IMR-90 (cell line): ENCODE measurements at regions not wholly inside any gene's neighbourhood (a gene's known extent, or its start where the extent isn't known, plus 50 kb on each side); places are given as distances from the start of the nearest gene placed in this dataset.

Experiments
- POLR2A ChIP-seq: IDR thresholded peaks from 2 replicates; pipeline ENCODE4 v1.6.1; 2012; ENCODE audit warnings: mild to moderate bottlenecking, low read depth, low read length
- RCOR1 ChIP-seq: IDR thresholded peaks from 2 replicates; pipeline ENCODE4 v1.6.1; 2012; ENCODE audit warnings: mild to moderate bottlenecking, low read length, improper control_type of control experiment; ENCODE audit not compliant: insufficient replicate concordance
- SMC3 ChIP-seq: fragments of 150-350 bp; IDR thresholded peaks from 2 replicates; pipeline ENCODE4 v1.6.1; 2016; ENCODE audit warnings: low read depth, mild to moderate bottlenecking, antibody characterized with exemption, low read length, moderate library complexity
- TF ChIP-seq, protein P1 (sequence below): conservative IDR thresholded peaks from 2 replicates; pipeline ENCODE4 v1.5.1; 2012; ENCODE audit warnings: mild to moderate bottlenecking, low read depth, low read length, improper control_type of control experiment
- TF ChIP-seq, protein P2 (sequence below): fragments of 150-350 bp; IDR thresholded peaks from 2 replicates; pipeline ENCODE4 v1.6.1; 2017; ENCODE audit warnings: mild to moderate bottlenecking, antibody characterized with exemption, low read length, low read depth

DNA sequence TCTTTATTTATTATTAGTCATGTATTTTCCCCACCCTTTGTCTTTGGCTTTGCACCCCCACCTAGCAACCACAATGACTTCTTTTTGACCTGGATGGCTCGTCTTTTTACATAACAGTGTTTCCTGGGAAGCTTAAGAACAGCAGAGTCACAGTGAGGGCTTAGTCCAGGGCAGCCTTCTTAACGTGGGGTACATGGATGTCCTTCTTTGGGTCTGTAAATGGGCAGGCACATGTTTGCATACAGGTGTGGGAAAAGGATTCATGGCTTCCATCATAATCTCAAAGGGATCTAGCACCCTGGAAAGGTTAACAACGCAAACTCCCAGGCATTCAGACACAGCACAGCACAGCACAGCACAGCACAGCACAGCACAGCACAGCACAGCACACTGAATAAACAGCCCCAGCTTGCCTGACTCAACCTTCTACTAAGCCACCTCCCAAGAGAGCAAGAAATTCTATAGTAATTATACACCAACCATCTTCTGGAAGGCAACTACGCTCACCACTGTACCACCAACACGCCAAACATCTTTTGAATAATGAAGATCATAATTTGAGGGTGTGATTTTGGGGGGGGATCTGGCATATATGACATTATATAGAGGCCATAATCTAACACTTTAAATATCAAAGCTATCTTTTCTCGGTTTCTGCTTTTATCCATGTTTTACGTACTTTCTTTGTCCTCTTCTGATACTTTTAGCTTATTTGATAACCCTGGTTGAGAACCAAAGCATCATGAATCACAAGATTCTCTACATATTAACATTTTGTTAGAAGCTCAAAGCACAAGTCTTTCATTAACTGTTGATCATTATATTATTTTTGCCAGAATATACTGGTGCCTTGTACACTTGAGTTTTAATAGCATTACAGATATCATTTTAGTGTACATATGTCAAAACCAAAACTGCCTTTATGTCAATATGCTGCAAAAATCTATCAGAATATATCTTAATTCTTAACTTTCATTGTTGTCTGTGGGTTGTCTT is 177.2 kb upstream of the KLF14 start:
- TF ChIP-seq POLR2A = peak; percentile 16; the same call in 1 of the 2 replicates
- no peak for TF ChIP-seq SMC3
- TF ChIP-seq, protein P1, sequence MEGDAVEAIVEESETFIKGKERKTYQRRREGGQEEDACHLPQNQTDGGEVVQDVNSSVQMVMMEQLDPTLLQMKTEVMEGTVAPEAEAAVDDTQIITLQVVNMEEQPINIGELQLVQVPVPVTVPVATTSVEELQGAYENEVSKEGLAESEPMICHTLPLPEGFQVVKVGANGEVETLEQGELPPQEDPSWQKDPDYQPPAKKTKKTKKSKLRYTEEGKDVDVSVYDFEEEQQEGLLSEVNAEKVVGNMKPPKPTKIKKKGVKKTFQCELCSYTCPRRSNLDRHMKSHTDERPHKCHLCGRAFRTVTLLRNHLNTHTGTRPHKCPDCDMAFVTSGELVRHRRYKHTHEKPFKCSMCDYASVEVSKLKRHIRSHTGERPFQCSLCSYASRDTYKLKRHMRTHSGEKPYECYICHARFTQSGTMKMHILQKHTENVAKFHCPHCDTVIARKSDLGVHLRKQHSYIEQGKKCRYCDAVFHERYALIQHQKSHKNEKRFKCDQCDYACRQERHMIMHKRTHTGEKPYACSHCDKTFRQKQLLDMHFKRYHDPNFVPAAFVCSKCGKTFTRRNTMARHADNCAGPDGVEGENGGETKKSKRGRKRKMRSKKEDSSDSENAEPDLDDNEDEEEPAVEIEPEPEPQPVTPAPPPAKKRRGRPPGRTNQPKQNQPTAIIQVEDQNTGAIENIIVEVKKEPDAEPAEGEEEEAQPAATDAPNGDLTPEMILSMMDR = no peak
- no peak for TF ChIP-seq RCOR1
- TF ChIP-seq, protein P2, sequence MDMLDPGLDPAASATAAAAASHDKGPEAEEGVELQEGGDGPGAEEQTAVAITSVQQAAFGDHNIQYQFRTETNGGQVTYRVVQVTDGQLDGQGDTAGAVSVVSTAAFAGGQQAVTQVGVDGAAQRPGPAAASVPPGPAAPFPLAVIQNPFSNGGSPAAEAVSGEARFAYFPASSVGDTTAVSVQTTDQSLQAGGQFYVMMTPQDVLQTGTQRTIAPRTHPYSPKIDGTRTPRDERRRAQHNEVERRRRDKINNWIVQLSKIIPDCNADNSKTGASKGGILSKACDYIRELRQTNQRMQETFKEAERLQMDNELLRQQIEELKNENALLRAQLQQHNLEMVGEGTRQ = no peak
